HepG2 (cell line): ENCODE measurements at regions not wholly inside any gene's neighbourhood (a gene's known extent, or its start where the extent isn't known, plus 50 kb on each side); places are given as distances from the start of the nearest gene placed in this dataset.

ENCODE experiments used
- ATAC-seq: fragments of 200-7000 bp; cut with Tn5 transposase; 3 replicates; pipeline ENCODE4 v1.9.1; 2020; ENCODE audit warnings: mild to moderate bottlenecking, moderate library complexity
- BruUV-seq: library from RNA; stranded (reverse); fragments of 400-500 nt; replicated peaks from 2 replicates; lab custom pipeline; 2021; lab: Mats Ljungman, UMichigan
- CTCF ChIA-PET: fragments of 300-600 bp; formaldehyde crosslinking; extraction: SDS; loops from one replicate; lab custom pipeline; 2021; ENCODE audit warnings: low total read pairs, inconsistent platforms, low intra/inter-chr PET ratio; lab: Yijun Ruan, JAX
- POLR2A ChIA-PET: fragments of 350-600 bp; sonication (Branson Sonifier 250); formaldehyde crosslinking; loops from one replicate; lab custom pipeline; 2020; ENCODE audit warnings: antibody characterized with exemption, inconsistent platforms; lab: Yijun Ruan, JAX
- DNase-seq: peaks from one replicate; pipeline ENCODE4 v3.0.0-alpha.2; 2015; ENCODE audit warnings: low spot score
- FAIRE-seq: peaks from 3 replicates; lab custom pipeline; 2011; peaks lifted over from hg19 to GRCh38; lab: Jason Lieb, UNC
- H2AFZ ChIP-seq: one replicate; pipeline ENCODE4 v1.6.1; 2011; ENCODE audit warnings: low read length, inconsistent platforms
- H3K27ac ChIP-seq: fragments of 300-600 bp; 3 replicates; pipeline ENCODE4 v1.8.0; 2011; ENCODE audit warnings: mixed run types, mild to moderate bottlenecking, mixed read lengths, low read length, inconsistent platforms; ENCODE audit not compliant: insufficient read depth; ENCODE audit errors: extremely low read length
- H3K27me3 ChIP-seq, 2 experiments: fragments of 200-600 bp in 1 of 2; 2 replicates in 1 of 2; 3 replicates in 1 of 2; pipeline versions ENCODE4 v1.6.0 to v1.8.0; 2011; ENCODE audit warnings: low read length in 2 of 2, mild to moderate bottlenecking in 2 of 2, moderate library complexity in 2 of 2, inconsistent platforms in 1 of 2; ENCODE audit not compliant: insufficient read depth in 2 of 2, control insufficient read depth in 1 of 2
- H3K36me3 ChIP-seq, 2 experiments: fragments of 200-600 bp in 1 of 2; replicated peaks in 1 of 2; 2 replicates in 1 of 2; 3 replicates in 1 of 2; pipeline versions ENCODE4 v1.5.1 to v1.8.0; 2011; ENCODE audit warnings: low read length in 2 of 2, inconsistent platforms in 1 of 2; ENCODE audit not compliant: insufficient read depth in 2 of 2, control insufficient read depth in 1 of 2
- H3K4me1 ChIP-seq: 2 replicates; pipeline ENCODE4 v1.5.1; 2012; ENCODE audit warnings: low read length, inconsistent platforms; ENCODE audit not compliant: insufficient read depth
- H3K4me2 ChIP-seq: 2 replicates; pipeline ENCODE4 v1.6.0; 2011; ENCODE audit warnings: low read depth, low read length, inconsistent platforms
- H3K4me3 ChIP-seq, 3 experiments: fragments of 200-600 bp in 1 of 3; sonication (generic), shearing (Covaris generic) in 1 of 3; replicated peaks in 1 of 3; 2 replicates each; pipeline ENCODE4 v1.5.1; 2011 to 2016; ENCODE audit warnings: low read length in 3 of 3, inconsistent platforms in 2 of 3, low read depth in 2 of 3, mild to moderate bottlenecking in 2 of 3, control low read depth in 1 of 3, mixed read lengths in 1 of 3; ENCODE audit not compliant: insufficient read depth in 1 of 3
- H3K79me2 ChIP-seq: one replicate; pipeline ENCODE4 v1.6.1; 2011; ENCODE audit warnings: low read length, inconsistent platforms; ENCODE audit not compliant: insufficient read depth
- H3K9ac ChIP-seq: 2 replicates; pipeline ENCODE4 v1.6.0; 2011; ENCODE audit warnings: mild to moderate bottlenecking, low read depth, low read length, inconsistent platforms; ENCODE audit not compliant: insufficient read depth
- H3K9me3 ChIP-seq: 2 replicates; pipeline ENCODE4 v1.5.1; 2012; ENCODE audit warnings: mild to moderate bottlenecking, low read length
- H4K20me1 ChIP-seq: 2 replicates; pipeline ENCODE4 v1.6.0; 2011; ENCODE audit warnings: inconsistent platforms, mild to moderate bottlenecking, low read length, moderate library complexity; ENCODE audit not compliant: insufficient read depth
- ARNT ChIP-seq: fragments of 450-650 bp; IDR thresholded peaks from 2 replicates; pipeline ENCODE4 v1.6.1; 2017
- ATF1 ChIP-seq: IDR thresholded peaks from 2 replicates; pipeline ENCODE4 v1.6.1; 2016; ENCODE audit warnings: mild to moderate bottlenecking, control low read depth
- BRD4 ChIP-seq: sonication (generic); formaldehyde crosslinking; IDR thresholded peaks from 2 replicates; pipeline ENCODE4 v1.4.0; 2020; ENCODE audit warnings: missing genetic modification reagents
- CBX5 ChIP-seq: sonication (generic); formaldehyde crosslinking; IDR thresholded peaks from 2 replicates; pipeline ENCODE4 v1.4.0; 2020; ENCODE audit warnings: missing genetic modification reagents, borderline replicate concordance
- GZF1 ChIP-seq: sonication (generic); formaldehyde crosslinking; IDR thresholded peaks from 2 replicates; pipeline ENCODE4 v1.5.1; 2020; ENCODE audit warnings: mild to moderate bottlenecking, missing genetic modification reagents
- MXI1 ChIP-seq: IDR thresholded peaks from 3 replicates; pipeline ENCODE4 v1.6.1; 2012; ENCODE audit warnings: low read depth, low read length, inconsistent platforms, borderline replicate concordance
- POLR2A ChIP-seq, 2 experiments: IDR thresholded peaks; 2 replicates each; pipeline ENCODE4 v1.6.1; 2011; ENCODE audit warnings: low read depth in 2 of 2, low read length in 2 of 2, mild to moderate bottlenecking in 1 of 2, moderate library complexity in 1 of 2; ENCODE audit not compliant: insufficient read depth in 1 of 2
- THAP11 ChIP-seq: IDR thresholded peaks from 2 replicates; pipeline ENCODE4 v1.6.1; 2016; ENCODE audit warnings: missing biosample characterization, missing genetic modification reagents
- ZFP36 ChIP-seq: fragments of 150-350 bp; IDR thresholded peaks from 2 replicates; pipeline ENCODE4 v1.6.1; 2018; ENCODE audit warnings: borderline replicate concordance, low read length, low read depth; ENCODE audit not compliant: partially characterized antibody
- ZNF30 ChIP-seq: sonication (generic); formaldehyde crosslinking; IDR thresholded peaks from 2 replicates; pipeline ENCODE4 v1.5.0; 2020; ENCODE audit warnings: mild to moderate bottlenecking, missing genetic modification reagents
- ZNF33A ChIP-seq: sonication (generic); formaldehyde crosslinking; IDR thresholded peaks from 2 replicates; pipeline ENCODE4 v1.5.1; 2020; ENCODE audit warnings: missing genetic modification reagents, mild to moderate bottlenecking, moderate library complexity, borderline replicate concordance
- ZNF562 ChIP-seq: sonication (generic); formaldehyde crosslinking; IDR thresholded peaks from 2 replicates; pipeline ENCODE4 v1.8.0; 2022; ENCODE audit warnings: missing genetic modification reagents, borderline replicate concordance
- ZNF709 ChIP-seq: sonication (generic); formaldehyde crosslinking; IDR thresholded peaks from 2 replicates; pipeline ENCODE4 v1.5.0; 2020; ENCODE audit warnings: mild to moderate bottlenecking, missing genetic modification reagents
- ZSCAN20 ChIP-seq: sonication (generic); formaldehyde crosslinking; IDR thresholded peaks from 2 replicates; pipeline ENCODE4 v1.4.0; 2020; ENCODE audit warnings: missing genetic modification reagents, mild to moderate bottlenecking, borderline replicate concordance
- ZZZ3 ChIP-seq: sonication (generic); formaldehyde crosslinking; IDR thresholded peaks from 2 replicates; pipeline ENCODE4 v1.4.0; 2020; ENCODE audit warnings: missing genetic modification reagents, mild to moderate bottlenecking, borderline replicate concordance
- in situ Hi-C: cut with HindIII; loops from 2 replicates; pipeline ENCODE4 v1.10.0; 2017; ENCODE audit warnings: low pct_unique_long_range_greater_than_20kb; ENCODE audit not compliant: extremely low pct_ligation_motif_present
- intact Hi-C: fragments of 100-400 bp; cut with micrococcal nuclease; formaldehyde crosslinking; loops from one replicate; pipeline ENCODE4 v1.10.0; 2022; ENCODE audit not compliant: unreplicated experiment
- TF ChIP-seq, protein P1 (sequence below): sonication (generic); formaldehyde crosslinking; IDR thresholded peaks from 2 replicates; pipeline ENCODE4 v1.4.0; 2020; ENCODE audit warnings: missing genetic modification reagents, borderline replicate concordance
- TF ChIP-seq, protein P2 (sequence below): sonication (generic); formaldehyde crosslinking; conservative IDR thresholded peaks from 2 replicates; pipeline ENCODE4 v1.4.0; 2020; ENCODE audit warnings: missing genetic modification reagents

DNA sequence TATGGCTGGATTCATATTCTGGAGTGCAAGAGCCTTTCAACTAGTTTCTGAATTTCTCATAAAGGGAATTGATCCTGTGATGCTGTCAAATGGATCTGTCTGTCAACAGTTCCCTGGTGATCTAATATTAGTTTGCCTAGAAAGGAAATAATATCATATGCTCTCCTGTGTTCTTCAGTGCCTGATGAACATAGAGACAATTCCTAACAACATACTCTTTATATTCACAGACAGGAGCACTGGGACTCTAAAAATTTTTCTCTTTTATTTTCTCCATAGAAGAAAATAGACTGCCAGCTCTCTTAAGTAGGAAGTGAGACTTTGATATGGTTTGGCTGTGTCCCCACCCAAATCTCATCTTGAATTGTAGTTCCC, 259.7 kb downstream of the TMX3 start:
- H3K4me1 ChIP-seq, result no peaks in the 10 kb centered on the region
- FAIRE-seq, result no peak

More for the DNA sequence above, 259.7 kb downstream of the TMX3 start:
- no peaks in the 10 kb centered on the region for H3K27me3 ChIP-seq
- H3K9me3 ChIP-seq, result no peaks in the 10 kb centered on the region
- H3K36me3 ChIP-seq, result no peaks in the 10 kb centered on the region
- CTCF ChIA-PET, result no interaction called here
- no peak for TF ChIP-seq ATF1 (CRISPR knock-in tag)
- no peak for TF ChIP-seq ZNF33A (CRISPR knock-in tag)
- no peak for TF ChIP-seq THAP11 (CRISPR knock-in tag)
- TF ChIP-seq, protein P1, sequence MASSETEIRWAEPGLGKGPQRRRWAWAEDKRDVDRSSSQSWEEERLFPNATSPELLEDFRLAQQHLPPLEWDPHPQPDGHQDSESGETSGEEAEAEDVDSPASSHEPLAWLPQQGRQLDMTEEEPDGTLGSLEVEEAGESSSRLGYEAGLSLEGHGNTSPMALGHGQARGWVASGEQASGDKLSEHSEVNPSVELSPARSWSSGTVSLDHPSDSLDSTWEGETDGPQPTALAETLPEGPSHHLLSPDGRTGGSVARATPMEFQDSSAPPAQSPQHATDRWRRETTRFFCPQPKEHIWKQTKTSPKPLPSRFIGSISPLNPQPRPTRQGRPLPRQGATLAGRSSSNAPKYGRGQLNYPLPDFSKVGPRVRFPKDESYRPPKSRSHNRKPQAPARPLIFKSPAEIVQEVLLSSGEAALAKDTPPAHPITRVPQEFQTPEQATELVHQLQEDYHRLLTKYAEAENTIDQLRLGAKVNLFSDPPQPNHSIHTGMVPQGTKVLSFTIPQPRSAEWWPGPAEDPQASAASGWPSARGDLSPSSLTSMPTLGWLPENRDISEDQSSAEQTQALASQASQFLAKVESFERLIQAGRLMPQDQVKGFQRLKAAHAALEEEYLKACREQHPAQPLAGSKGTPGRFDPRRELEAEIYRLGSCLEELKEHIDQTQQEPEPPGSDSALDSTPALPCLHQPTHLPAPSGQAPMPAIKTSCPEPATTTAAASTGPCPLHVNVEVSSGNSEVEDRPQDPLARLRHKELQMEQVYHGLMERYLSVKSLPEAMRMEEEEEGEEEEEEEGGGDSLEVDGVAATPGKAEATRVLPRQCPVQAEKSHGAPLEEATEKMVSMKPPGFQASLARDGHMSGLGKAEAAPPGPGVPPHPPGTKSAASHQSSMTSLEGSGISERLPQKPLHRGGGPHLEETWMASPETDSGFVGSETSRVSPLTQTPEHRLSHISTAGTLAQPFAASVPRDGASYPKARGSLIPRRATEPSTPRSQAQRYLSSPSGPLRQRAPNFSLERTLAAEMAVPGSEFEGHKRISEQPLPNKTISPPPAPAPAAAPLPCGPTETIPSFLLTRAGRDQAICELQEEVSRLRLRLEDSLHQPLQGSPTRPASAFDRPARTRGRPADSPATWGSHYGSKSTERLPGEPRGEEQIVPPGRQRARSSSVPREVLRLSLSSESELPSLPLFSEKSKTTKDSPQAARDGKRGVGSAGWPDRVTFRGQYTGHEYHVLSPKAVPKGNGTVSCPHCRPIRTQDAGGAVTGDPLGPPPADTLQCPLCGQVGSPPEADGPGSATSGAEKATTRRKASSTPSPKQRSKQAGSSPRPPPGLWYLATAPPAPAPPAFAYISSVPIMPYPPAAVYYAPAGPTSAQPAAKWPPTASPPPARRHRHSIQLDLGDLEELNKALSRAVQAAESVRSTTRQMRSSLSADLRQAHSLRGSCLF (CRISPR knock-in tag), result no peak
- TF ChIP-seq MXI1, result no peak
- TF ChIP-seq ZNF709 (CRISPR knock-in tag), result no peak
- TF ChIP-seq ZNF562 (CRISPR knock-in tag), result no peak
- TF ChIP-seq, protein P2, sequence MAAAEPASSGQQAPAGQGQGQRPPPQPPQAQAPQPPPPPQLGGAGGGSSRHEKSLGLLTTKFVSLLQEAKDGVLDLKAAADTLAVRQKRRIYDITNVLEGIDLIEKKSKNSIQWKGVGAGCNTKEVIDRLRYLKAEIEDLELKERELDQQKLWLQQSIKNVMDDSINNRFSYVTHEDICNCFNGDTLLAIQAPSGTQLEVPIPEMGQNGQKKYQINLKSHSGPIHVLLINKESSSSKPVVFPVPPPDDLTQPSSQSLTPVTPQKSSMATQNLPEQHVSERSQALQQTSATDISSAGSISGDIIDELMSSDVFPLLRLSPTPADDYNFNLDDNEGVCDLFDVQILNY (CRISPR knock-in tag), result no peak
- TF ChIP-seq BRD4 (CRISPR knock-in tag), result no peak
- TF ChIP-seq ZNF30 (CRISPR knock-in tag), result no peak
- TF ChIP-seq ZSCAN20 (CRISPR knock-in tag), result no peak
- no peak for TF ChIP-seq CBX5 (CRISPR knock-in tag)
- TF ChIP-seq ZZZ3, result no peak
- no peak for TF ChIP-seq ARNT
- TF ChIP-seq ZFP36, result no peak
- TF ChIP-seq GZF1, result no peak
- TF ChIP-seq POLR2A (IDR thresholded peaks at IDR 0.05; ENCODE audit: insufficient read depth in 1 of 2, low read depth in 2 of 2, low read length in 2 of 2), result no peak
- TF ChIP-seq, all 625 proteins: peak for 0
- in situ Hi-C loops (no loop called here), intact Hi-C loops (no loop called here)
- BruUV-seq, result no TSS peak
- Histone ChIP-seq H4K20me1 (no peaks in the 10 kb centered on the region), H3K9ac (no peak overlapping the region), H3K4me3 (no peak overlapping the region), H2AFZ (no peak overlapping the region), H3K4me2 (no peak overlapping the region), H3K79me2 (no peaks in the 10 kb centered on the region), H3K27ac (no peak overlapping the region)
- DNase-seq (no peak), ATAC-seq (no peak)
- POLR2A ChIA-PET, result no interaction called here
